Cardiac muscle cell (in vitro differentiated cells and primary cell): ENCODE measurements at regions not wholly inside any gene's neighbourhood (a gene's known extent, or its start where the extent isn't known, plus 50 kb on each side); places are given as distances from the start of the nearest gene placed in this dataset.

Experiments used
- DNase-seq, 2 donors: peaks; one replicate each; pipeline versions ENCODE4 v3.0.0 to v3.0.0-alpha.2; 2010 to 2017; ENCODE audit warnings: low read depth in 1 of 2, low spot score in 1 of 2
- H3K27ac ChIP-seq: fragments of 200-600 bp; sonication (generic); 2 replicates; pipeline ENCODE4 v1.5.1; 2016
- H3K27me3 ChIP-seq: fragments of 200-600 bp; sonication (generic); 2 replicates; pipeline ENCODE4 v1.6.0; 2016; ENCODE audit warnings: control low read depth
- H3K36me3 ChIP-seq: fragments of 200-600 bp; sonication (generic); 2 replicates; pipeline ENCODE4 v1.5.1; 2016; ENCODE audit warnings: control low read depth
- H3K4me1 ChIP-seq: fragments of 200-600 bp; sonication (generic); 2 replicates; pipeline ENCODE4 v1.8.1; 2017; ENCODE audit warnings: low read depth, mild to moderate bottlenecking, mixed run types
- H3K4me3 ChIP-seq: fragments of 200-600 bp; sonication (generic); 2 replicates; pipeline ENCODE4 v1.5.1; 2016; ENCODE audit warnings: mild to moderate bottlenecking
- H3K9me3 ChIP-seq: fragments of 200-600 bp; sonication (generic); 2 replicates; pipeline ENCODE4 v1.5.1; 2017; ENCODE audit warnings: low read depth, mild to moderate bottlenecking, control low read depth
- TF ChIP-seq, protein P1 (sequence below): IDR thresholded peaks from 2 replicates; pipeline ENCODE4 v1.5.1; 2012; ENCODE audit warnings: low read depth, mild to moderate bottlenecking, low read length

DNA sequence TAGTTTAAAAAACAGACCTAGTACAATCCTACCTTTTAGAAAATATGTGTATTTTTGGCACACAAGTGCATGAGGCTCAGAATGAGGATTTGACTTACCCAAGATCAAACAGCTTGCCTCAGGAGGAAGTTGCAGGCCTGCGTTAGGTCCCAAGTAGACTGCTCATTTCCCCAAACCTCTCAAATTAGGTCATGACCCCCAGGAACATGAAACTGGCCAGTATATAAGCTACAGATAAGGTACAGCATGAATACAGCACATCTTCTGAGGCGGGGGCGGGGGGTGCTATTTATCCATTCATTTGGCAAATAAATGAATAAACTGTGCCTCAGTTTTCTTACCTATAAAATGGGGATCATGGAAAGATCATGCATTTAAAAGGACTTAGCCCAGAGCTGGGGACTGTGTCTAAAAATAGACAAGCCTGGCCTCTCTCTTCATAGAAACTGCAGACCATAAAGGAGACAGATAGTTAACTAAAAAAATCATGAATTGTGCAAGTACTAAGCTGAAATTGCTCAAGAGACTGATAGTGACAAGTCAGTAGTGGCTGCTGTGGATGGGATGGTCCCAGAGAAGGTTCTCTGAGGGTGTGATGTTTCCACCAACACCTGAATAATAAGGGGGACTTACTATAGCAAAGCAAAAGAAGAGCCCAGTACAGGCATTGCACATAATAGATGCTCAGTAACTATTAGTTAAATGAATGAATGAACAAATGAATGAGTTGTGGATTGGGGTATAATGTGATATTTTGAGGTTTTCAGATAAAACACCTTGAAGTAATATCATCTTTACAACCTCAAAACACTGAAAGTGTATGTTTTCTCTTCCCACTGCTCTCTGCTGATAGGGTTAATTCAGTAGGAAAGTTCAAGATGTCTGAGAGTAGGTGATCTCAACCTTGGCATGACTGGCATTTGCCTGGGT is 258.5 kb upstream of the PROK2 start:
- Histone ChIP-seq H3K9me3 (no peaks in the 10 kb centered on the region), H3K27ac (no peak overlapping the region), H3K4me1 (no peaks in the 10 kb centered on the region), H3K27me3 (no peaks in the 10 kb centered on the region), H3K36me3 (no peaks in the 10 kb centered on the region), H3K4me3 (no peak overlapping the region)
- DNase-seq, result peak in 1 of 2 donors; percentile 34
- TF ChIP-seq, protein P1, sequence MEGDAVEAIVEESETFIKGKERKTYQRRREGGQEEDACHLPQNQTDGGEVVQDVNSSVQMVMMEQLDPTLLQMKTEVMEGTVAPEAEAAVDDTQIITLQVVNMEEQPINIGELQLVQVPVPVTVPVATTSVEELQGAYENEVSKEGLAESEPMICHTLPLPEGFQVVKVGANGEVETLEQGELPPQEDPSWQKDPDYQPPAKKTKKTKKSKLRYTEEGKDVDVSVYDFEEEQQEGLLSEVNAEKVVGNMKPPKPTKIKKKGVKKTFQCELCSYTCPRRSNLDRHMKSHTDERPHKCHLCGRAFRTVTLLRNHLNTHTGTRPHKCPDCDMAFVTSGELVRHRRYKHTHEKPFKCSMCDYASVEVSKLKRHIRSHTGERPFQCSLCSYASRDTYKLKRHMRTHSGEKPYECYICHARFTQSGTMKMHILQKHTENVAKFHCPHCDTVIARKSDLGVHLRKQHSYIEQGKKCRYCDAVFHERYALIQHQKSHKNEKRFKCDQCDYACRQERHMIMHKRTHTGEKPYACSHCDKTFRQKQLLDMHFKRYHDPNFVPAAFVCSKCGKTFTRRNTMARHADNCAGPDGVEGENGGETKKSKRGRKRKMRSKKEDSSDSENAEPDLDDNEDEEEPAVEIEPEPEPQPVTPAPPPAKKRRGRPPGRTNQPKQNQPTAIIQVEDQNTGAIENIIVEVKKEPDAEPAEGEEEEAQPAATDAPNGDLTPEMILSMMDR, result no peak

DNA sequence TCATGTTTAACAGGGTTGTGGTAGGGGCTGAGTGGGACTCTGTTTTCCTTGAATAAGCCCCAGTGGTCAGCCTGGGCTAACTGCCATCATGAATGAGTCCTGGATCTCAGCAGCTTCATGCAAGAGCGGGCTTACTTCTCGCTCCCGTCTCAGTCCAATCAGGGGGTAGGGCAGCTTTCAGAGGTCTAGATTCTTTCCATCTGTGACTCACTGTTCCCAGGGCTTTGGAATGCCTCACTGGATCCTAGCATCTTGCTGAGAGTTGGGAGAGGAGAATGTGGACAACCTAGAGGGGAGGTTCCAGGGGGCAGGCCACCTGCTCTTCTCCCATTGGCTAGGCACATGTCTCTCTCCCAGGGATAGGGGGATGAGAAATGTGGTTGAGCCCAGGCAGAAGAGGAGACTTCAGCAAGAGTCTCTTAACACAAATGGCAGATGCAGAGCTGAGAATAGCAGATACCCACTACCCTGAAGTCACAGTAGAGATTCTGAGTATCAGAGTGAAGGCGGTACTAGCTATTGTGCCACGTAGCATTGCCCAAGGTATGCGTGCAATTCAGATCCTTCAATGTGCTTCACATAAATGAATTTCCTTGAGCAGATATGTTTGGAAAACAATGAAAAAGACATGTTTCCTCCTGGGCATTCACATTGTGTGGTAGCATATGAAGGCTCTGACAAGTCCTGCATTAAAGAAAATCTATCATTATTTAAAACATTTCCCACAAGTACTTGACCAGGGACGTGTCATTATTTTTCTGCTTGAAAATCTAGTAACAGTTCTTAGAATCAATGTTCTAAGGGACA is 257.7 kb upstream of the PROK2 start:
- no peak overlapping the region for H3K4me3 ChIP-seq
- H3K27me3 ChIP-seq, result no peaks in the 10 kb centered on the region
- no peaks in the 10 kb centered on the region for H3K36me3 ChIP-seq
- no peaks in the 10 kb centered on the region for H3K4me1 ChIP-seq
- no peak overlapping the region for H3K27ac ChIP-seq
- peak in 1 of 2 donors; percentile 84 for DNase-seq
- no peaks in the 10 kb centered on the region for H3K9me3 ChIP-seq
- TF ChIP-seq, protein P1, result no peak

DNA sequence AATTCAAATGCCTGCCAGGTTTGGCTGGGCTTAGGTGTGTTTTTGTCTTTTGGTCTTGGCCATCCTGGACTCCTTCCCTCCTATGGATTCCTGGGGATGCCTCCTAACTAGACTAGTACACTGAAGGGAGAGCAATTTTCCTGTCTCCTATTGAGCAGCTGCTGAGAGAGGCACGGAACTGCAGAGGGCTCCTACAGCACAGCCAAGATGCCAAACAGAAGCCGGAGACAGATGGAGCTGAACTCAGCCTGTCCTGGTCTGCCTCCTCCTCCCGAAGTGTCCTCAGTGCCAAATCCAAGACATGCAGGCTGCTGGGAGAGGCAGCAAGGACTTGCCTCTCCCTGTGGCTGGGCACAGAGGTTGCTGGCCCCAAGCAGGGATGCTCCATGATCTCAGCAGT is 256.6 kb upstream of the PROK2 start:
- Histone ChIP-seq H3K9me3 (no peaks in the 10 kb centered on the region), H3K27me3 (no peaks in the 10 kb centered on the region), H3K27ac (no peak overlapping the region), H3K4me1 (no peaks in the 10 kb centered on the region), H3K4me3 (no peak overlapping the region), H3K36me3 (no peaks in the 10 kb centered on the region)
- DNase-seq, result peak in 1 of 2 donors; percentile 34
- TF ChIP-seq, protein P1, result no peak

DNA sequence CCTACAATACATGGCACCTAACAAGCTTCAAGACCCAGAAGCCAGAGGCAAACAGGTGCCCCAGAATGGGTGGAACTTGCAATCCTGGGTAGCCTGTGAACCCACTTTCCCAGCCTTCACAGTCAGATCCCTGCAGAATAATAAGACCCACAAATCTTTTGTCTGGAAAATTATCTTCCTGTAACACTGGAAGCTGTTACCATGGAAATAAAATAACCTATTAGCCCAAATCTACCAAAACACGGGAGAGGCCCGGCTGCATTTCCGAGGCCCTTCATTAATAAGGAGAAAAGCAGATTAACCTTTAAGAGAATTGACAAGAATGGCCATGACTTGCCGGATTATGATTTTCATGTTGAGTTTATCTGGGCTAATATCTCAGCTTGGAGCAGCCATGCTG is 256.1 kb upstream of the PROK2 start:
- no peaks in the 10 kb centered on the region for H3K27me3 ChIP-seq
- H3K36me3 ChIP-seq, result no peaks in the 10 kb centered on the region
- DNase-seq, result no peak
- no peaks in the 10 kb centered on the region for H3K9me3 ChIP-seq
- no peak overlapping the region for H3K27ac ChIP-seq
- H3K4me1 ChIP-seq, result no peaks in the 10 kb centered on the region
- TF ChIP-seq, protein P1, result no peak
- H3K4me3 ChIP-seq, result no peak overlapping the region

DNA sequence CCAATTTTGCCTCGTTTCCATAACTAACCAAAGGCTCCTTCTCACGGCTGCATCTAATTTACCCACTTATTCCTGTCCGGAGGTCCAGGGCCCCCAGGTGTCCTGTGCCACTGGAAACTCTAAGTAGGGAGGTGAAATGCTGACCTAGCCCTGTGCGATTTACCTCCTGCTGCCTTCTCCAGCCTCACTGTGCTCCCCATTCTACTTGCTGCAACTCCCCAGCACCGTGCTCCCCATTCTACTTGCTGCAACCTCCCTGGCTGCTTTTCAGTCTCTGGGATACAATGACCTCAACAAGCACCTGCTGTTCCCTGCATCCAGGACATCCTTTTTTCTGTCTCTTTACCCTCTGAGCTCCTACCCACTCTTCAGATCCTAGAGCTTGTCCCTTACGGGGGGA is 254.7 kb upstream of the PROK2 start:
- DNase-seq, result no peak
- no peaks in the 10 kb centered on the region for H3K36me3 ChIP-seq
- TF ChIP-seq, protein P1, result no peak
- H3K4me1 ChIP-seq, result no peaks in the 10 kb centered on the region
- H3K9me3 ChIP-seq, result no peaks in the 10 kb centered on the region
- no peaks in the 10 kb centered on the region for H3K27me3 ChIP-seq
- no peak overlapping the region for H3K4me3 ChIP-seq
- H3K27ac ChIP-seq, result no peak overlapping the region
